ES-I3 (cell line): ENCODE measurements at regions not wholly inside any gene's neighbourhood (a gene's known extent, or its start where the extent isn't known, plus 50 kb on each side); places are given as distances from the start of the nearest gene placed in this dataset.
"Not testable (repeated sequence)": the region's sequence is repeated elsewhere in the genome, so short reads cannot be mapped to it uniquely, and the experiment has no call there.

ENCODE experiments used
- H3K36me3 ChIP-seq: 2 replicates; pipeline ENCODE4 v1.6.1; 2013; ENCODE audit warnings: mild to moderate bottlenecking, low read length, control low read depth, moderate library complexity; ENCODE audit not compliant: insufficient read depth
- H3K4me1 ChIP-seq: 2 replicates; pipeline ENCODE4 v1.6.1; 2013; ENCODE audit warnings: mild to moderate bottlenecking, control low read depth, low read length; ENCODE audit not compliant: insufficient read depth
- H3K9ac ChIP-seq: 2 replicates; pipeline ENCODE4 v1.6.1; 2013; ENCODE audit warnings: low read depth, mild to moderate bottlenecking, low read length, moderate library complexity
- H3K9me3 ChIP-seq: 2 replicates; pipeline ENCODE4 v1.6.1; 2013; ENCODE audit warnings: mild to moderate bottlenecking, low read length, moderate library complexity; ENCODE audit not compliant: control insufficient read depth, insufficient read depth

GRCh38 chr18:30712383-30712782 lies 330.2 kb downstream of the DSC3 start:
- Histone ChIP-seq H3K36me3 (no peaks in the 10 kb centered on the region; the same call in 1 of the 2 replicates), H3K4me1 (no peaks in the 10 kb centered on the region), H3K9me3 (no peaks in the 10 kb centered on the region), H3K9ac (no peak overlapping the region)

- Histone ChIP-seq H3K9me3 (no peaks in the 10 kb centered on the region), H3K9ac (no peak overlapping the region), H3K36me3 (no peaks in the 10 kb centered on the region; the same call in 1 of the 2 replicates), H3K4me1 (no peaks in the 10 kb centered on the region)
These were observed 332.9 kb downstream of the DSC3 start for GRCh38 chr18:30709595-30709994.

GRCh38 chr18:30705943-30706342 lies 336.6 kb downstream of the DSC3 start:
- H3K9ac ChIP-seq = no peak overlapping the region
- no peaks in the 10 kb centered on the region for H3K36me3 ChIP-seq
- H3K9me3 ChIP-seq = no peaks in the 10 kb centered on the region
- H3K4me1 ChIP-seq = no peaks in the 10 kb centered on the region

DNA sequence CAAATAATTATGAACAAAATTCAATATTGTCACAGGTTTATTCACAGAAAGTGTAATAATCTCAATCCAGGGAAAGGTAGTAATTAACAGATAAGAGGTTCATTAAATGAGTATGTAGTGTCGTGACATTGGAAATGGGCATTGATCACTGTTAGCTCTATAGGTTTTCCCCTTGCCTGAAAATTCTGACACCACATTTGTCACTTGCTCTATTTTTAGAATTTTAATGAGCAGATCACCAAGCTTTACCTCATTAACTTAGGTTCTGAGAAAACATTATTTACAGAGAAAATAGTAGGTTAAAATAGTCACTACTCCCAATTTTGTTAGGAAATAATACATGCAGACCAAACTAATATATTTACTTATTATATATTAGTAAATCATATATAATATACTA lies 344.0 kb downstream of the DSC3 start:
- no peak overlapping the region for H3K9ac ChIP-seq
- H3K36me3 ChIP-seq = no peaks in the 10 kb centered on the region
- H3K9me3 ChIP-seq = no peaks in the 10 kb centered on the region
- H3K4me1 ChIP-seq = no peaks in the 10 kb centered on the region; the same call in 1 of the 2 replicates

- Histone ChIP-seq H3K4me1 (no peaks in the 10 kb centered on the region; the same call in 1 of the 2 replicates), H3K36me3 (no peaks in the 10 kb centered on the region), H3K9me3 (no peaks in the 10 kb centered on the region), H3K9ac (no peak overlapping the region)
These were observed 346.3 kb downstream of the DSC3 start for GRCh38 chr18:30696201-30696600.

GRCh38 chr18:30694773-30695172 lies 347.8 kb downstream of the DSC3 start:
- Histone ChIP-seq H3K36me3 (no peaks in the 10 kb centered on the region), H3K9ac (no peak overlapping the region)

DNA sequence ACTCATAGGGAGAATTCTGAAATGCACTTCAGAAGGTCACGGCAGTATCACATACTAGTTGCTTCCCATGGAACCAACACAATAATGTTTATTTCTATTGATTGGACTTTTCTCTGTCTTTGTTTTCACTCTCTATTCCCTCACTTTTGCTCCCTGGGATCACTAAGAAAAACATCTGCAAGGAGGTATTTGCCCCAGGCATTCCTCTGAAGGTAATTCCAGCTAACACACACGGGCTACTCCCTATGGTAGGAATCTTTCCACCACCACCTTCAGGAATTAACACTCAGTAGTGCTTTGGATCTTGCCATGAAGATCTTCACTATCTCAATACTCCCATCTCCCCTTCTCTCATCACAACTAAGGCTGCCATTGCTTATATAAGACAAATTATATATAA lies 353.3 kb downstream of the DSC3 start:
- Histone ChIP-seq H3K4me1 (peaks cover 7% of the 10 kb centered on the region; the same call in 1 of the 2 replicates), H3K9me3 (no peaks in the 10 kb centered on the region), H3K36me3 (no peaks in the 10 kb centered on the region), H3K9ac (no peak overlapping the region)

More at GRCh38 chr18:30694773-30695172, 347.8 kb downstream of the DSC3 start:
- Histone ChIP-seq H3K9me3 (no peaks in the 10 kb centered on the region), H3K4me1 (no peaks in the 10 kb centered on the region; the same call in 1 of the 2 replicates)

DNA sequence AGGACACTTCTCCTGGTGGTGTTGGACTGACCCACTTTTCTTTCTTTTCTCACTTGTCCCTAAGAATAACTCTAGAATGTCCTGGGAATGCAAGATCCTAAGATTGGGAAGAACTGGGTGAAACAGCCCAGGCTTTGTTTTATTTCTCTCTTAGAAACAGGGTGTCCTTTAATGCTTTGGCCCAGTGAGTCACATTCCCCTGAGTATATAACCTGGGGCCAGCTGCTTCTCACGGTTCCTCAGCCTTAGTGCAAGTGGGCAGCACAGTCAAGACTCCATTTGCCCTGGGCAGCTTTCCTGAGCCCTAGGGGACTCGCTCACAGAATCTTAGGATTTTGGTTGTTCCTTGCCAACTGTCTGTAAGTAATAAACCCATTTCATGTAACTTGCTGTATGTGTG lies 355.0 kb downstream of the DSC3 start:
- peaks cover 7% of the 10 kb centered on the region; the same call in 1 of the 2 replicates for H3K4me1 ChIP-seq
- H3K9ac ChIP-seq = no peak overlapping the region
- H3K9me3 ChIP-seq = no peaks in the 10 kb centered on the region
- no peaks in the 10 kb centered on the region for H3K36me3 ChIP-seq

DNA sequence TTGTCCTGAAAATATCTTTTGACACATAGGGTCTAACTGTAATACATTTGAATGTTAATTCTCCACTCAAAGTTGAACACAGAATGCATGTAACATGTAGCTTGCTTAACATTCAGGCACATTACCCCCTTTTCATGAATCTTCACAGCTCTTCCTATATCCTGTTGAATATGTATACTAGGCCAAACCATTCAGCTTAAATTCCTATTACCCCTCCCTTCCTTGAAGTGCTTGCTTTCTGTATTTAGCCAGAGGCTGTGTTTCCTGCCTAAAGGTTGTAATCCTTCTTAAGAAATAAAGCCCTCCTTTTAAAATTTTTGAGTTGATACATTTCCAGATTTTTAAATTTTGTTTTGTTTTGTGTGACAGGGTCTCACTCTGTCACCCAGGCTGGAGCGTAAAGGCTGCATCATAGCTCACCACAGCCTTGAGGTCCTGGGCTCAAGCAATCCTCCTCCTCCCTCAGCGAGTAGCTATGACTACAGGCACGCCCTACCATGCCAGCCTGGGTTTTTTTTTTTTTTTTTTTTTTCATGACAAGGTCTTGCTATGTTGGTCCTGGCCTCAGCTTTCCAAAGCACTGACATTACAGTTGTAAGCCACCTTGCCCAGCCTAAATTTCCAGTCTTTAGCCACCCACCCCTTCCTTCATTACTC lies 357.6 kb downstream of the DSC3 start:
- H3K9ac ChIP-seq = no peak overlapping the region
- H3K4me1 ChIP-seq = peaks cover 7% of the 10 kb centered on the region; the same call in 1 of the 2 replicates
- H3K9me3 ChIP-seq = no peaks in the 10 kb centered on the region
- no peaks in the 10 kb centered on the region for H3K36me3 ChIP-seq

GRCh38 chr18:30683836-30684235 lies 358.7 kb downstream of the DSC3 start:
- H3K4me1 ChIP-seq = peaks cover 7% of the 10 kb centered on the region; the same call in 1 of the 2 replicates

GRCh38 chr18:30682672-30683071 lies 359.9 kb downstream of the DSC3 start:
- H3K9me3 ChIP-seq = no peaks in the 10 kb centered on the region
- no peaks in the 10 kb centered on the region for H3K36me3 ChIP-seq
- H3K9ac ChIP-seq = no peak overlapping the region

More at GRCh38 chr18:30683836-30684235, 358.7 kb downstream of the DSC3 start:
- no peaks in the 10 kb centered on the region for H3K9me3 ChIP-seq
- H3K9ac ChIP-seq = no peak overlapping the region
- no peaks in the 10 kb centered on the region for H3K36me3 ChIP-seq

DNA sequence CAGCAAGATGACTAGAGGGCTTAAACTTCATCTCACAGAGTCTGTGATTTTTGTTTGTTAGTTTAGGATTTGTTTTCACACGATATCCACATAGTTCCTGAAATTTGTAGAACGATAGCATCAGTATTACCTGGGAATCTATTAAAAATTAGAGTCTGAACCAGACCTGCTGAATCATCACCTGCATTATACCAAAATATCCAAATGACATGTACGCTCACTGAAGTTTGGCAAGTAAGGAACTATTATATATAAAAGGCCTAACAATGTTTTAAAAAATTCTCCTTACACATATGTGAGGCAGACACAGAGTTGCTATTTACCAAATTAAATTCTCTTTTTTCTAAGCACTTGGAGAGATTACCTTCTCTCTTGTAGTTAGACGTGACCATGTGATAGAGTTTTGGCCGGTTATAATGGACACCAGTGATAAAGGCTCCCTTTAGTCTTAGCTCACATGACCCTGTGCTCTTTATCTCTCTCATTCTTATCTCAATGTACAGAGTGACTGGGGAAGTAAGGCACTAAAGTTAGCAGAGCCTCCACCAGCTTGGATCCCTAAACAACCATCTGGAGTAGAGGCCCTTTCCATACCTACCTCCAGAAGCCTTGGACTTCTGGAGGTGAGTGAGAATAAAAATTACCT lies 363.1 kb downstream of the DSC3 start:
- Histone ChIP-seq H3K9me3 (no peaks in the 10 kb centered on the region), H3K4me1 (no peaks in the 10 kb centered on the region), H3K36me3 (no peaks in the 10 kb centered on the region), H3K9ac (no peak overlapping the region)

More at GRCh38 chr18:30682672-30683071, 359.9 kb downstream of the DSC3 start:
- peaks cover 7% of the 10 kb centered on the region; the same call in 1 of the 2 replicates for H3K4me1 ChIP-seq

DNA sequence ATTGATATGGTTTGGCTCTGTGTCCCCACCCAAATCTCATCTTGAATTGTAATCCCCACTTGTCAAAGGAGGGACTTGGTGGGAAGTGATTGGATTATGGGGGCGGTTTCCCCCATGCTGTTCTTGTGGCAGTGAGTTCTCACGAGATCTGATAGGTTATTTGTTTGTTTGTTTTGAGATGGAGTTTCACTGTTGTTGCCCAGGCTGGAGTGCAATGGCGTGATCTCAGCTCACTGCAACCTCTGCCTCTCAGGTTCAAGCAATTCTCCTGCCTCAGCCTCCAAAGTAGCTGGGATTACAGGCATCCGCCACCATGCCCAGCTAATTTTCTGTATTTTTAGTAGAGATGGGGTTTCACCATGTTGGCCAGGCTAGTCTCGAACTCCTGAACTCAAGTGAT lies 364.7 kb downstream of the DSC3 start:
- H3K4me1 ChIP-seq, H3K9me3 ChIP-seq, H3K9ac ChIP-seq, H3K36me3 ChIP-seq: not testable (repeated sequence)

DNA sequence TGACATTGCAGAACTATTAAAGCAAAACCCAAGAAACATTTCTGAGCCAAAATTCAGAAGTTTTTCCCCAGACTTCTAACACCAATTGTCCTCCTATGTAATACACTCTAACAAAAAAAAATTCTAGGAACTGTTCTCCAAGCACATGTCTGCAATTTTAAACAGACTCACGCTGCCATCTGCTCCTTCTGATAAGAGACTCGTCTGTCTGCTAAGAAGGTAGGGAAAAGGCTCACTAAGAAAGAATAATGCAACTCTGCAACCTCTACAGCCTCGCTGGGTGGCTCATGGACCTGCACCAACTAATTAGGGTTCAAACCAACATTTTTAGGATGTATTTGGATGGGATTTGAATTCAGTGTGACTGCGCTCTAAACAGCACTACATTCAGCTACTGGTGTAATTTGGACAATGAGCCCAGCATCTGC lies 366.5 kb downstream of the DSC3 start:
- Histone ChIP-seq H3K4me1 (no peaks in the 10 kb centered on the region), H3K36me3 (no peaks in the 10 kb centered on the region), H3K9me3 (no peaks in the 10 kb centered on the region), H3K9ac (no peak overlapping the region)

DNA sequence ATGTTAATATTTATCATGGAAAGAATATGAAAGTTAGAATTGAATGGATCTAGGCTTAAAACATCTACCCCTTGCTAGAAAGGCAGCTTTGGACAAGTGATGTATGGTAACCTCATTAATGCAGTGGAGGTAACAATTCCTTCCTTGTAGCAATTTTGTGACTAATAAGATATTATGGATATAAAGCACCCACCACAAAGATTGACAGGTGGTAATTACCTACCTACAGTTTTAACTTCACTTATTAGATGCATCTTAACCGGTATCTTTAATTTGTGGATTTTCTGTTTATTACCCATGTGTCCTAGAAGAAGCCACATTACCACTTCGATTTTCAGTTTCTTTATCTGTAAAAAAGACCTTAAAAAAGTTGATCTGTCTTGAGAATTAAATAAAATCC lies 367.0 kb downstream of the DSC3 start:
- no peaks in the 10 kb centered on the region for H3K9me3 ChIP-seq
- no peaks in the 10 kb centered on the region for H3K36me3 ChIP-seq
- no peaks in the 10 kb centered on the region for H3K4me1 ChIP-seq
- no peak overlapping the region for H3K9ac ChIP-seq
